ENCODE measurements at regions not wholly inside any gene's neighbourhood (a gene's known extent, or its start where the extent isn't known, plus 50 kb on each side); places are given as distances from the start of the nearest gene placed in this dataset.

GRCh38 chr16:17541324-17541723 lies 70.6 kb upstream of the XYLT1 start:
- CTCF ChIA-PET = interaction anchor here (0.6 to 1.3 kb wide), 3 partner anchors 38 to 318 kb away, joined by 3 to 4 read pairs (median 3); no protein-coding TSS in a partner anchor
- POLR2A ChIA-PET (ENCODE audit: low non-redundant PET) = no interaction called here
- no peak overlapping the region for H3K27ac ChIP-seq
- no peak for TF ChIP-seq CTCF (conservative IDR thresholded peaks at IDR 0.05; ENCODE audit: low read depth)
- DNase-seq (ENCODE audit: low spot score) = no peak

- DNase-seq (ENCODE audit: low spot score) = no peak
- H3K27ac ChIP-seq = no peak overlapping the region
- POLR2A ChIA-PET (ENCODE audit: low non-redundant PET) = no interaction called here
- CTCF ChIA-PET = no interaction called here
- TF ChIP-seq CTCF (conservative IDR thresholded peaks at IDR 0.05; ENCODE audit: low read depth) = no peak
Measured at GRCh38 chr16:17538927-17539326, 68.2 kb upstream of the XYLT1 start.

- H3K27ac ChIP-seq = no peak overlapping the region
- POLR2A ChIA-PET (ENCODE audit: low non-redundant PET) = no interaction called here
- CTCF ChIA-PET = no interaction called here
- no peak for DNase-seq (ENCODE audit: low spot score)
- TF ChIP-seq CTCF (conservative IDR thresholded peaks at IDR 0.05; ENCODE audit: low read depth) = no peak
Measured at GRCh38 chr16:17532338-17532995, 61.7 kb upstream of the XYLT1 start.

- no peak for DNase-seq (ENCODE audit: low spot score)
- no peak for TF ChIP-seq CTCF (conservative IDR thresholded peaks at IDR 0.05; ENCODE audit: low read depth)
- CTCF ChIA-PET = no interaction called here
- no peak overlapping the region for H3K27ac ChIP-seq
- POLR2A ChIA-PET (ENCODE audit: low non-redundant PET) = no interaction called here
Measured at GRCh38 chr16:17529982-17530760, 59.4 kb upstream of the XYLT1 start.

GRCh38 chr16:17526956-17527937 lies 56.5 kb upstream of the XYLT1 start:
- no peak for DNase-seq (ENCODE audit: low spot score)
- ChIA-PET POLR2A (ENCODE audit: low non-redundant PET) (no interaction called here), CTCF (interaction anchor here (0.6 kb wide), 2 partner anchors 18 to 50 kb away, joined by 3 to 4 read pairs; no protein-coding TSS in a partner anchor)
- H3K27ac ChIP-seq = no peak overlapping the region
- TF ChIP-seq CTCF (conservative IDR thresholded peaks at IDR 0.05; ENCODE audit: low read depth) = no peak

- CTCF ChIA-PET = no interaction called here
- no peak for DNase-seq (ENCODE audit: low spot score)
- no peak for TF ChIP-seq CTCF (conservative IDR thresholded peaks at IDR 0.05; ENCODE audit: low read depth)
- no peak overlapping the region for H3K27ac ChIP-seq
- POLR2A ChIA-PET (ENCODE audit: low non-redundant PET) = no interaction called here
Measured at GRCh38 chr16:17524656-17525055, 53.9 kb upstream of the XYLT1 start.

All from RWPE1 (cell line).